T-helper 2 cell (primary cell): ENCODE measurements at regions not wholly inside any gene's neighbourhood (a gene's known extent, or its start where the extent isn't known, plus 50 kb on each side); places are given as distances from the start of the nearest gene placed in this dataset.

Source experiments
- DNase-seq, 5 experiments: peaks; one replicate each; pipeline versions ENCODE4 v3.0.0 to v3.0.0-alpha.2; 2012 to 2022

DNA sequence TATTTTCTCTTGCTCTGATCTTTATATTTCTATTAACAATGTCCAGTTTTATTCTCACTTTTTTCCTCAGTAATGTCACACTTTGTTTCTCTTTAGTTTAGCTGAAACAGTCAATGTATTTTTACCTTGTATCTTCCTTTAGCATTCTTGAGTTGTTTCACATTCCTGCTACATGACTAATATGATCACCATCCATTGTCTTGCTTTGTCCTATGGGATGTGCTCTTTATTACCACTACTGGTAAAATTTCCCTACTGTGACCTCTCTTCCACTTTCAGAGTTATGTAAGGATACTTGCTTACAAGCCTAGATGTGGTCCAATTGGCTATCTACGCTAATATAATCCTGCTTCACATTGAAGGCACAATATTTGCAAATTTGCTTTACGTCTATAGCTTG, 457.9 kb downstream of the PIK3C3 start:
- no peak for DNase-seq

DNA sequence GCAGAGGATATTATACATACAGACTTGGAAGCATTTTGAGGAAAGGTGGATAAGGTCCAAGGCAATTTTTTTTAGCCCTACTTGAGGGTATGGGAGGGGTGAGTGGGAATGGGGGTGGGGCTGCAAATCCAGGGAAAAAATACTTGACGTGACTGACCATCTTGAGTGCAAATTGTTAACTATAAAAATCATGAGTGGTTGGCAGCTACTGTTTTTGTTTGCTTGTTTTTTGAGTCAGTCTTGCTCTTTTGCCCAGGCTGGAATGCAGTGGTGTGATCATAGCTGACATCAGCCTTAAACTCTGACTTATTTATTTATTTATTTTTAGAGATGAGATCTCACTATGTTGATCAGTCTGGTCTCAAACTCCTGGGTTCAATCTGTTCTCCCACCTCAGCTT, 458.8 kb downstream of the PIK3C3 start:
- DNase-seq = no peak

DNA sequence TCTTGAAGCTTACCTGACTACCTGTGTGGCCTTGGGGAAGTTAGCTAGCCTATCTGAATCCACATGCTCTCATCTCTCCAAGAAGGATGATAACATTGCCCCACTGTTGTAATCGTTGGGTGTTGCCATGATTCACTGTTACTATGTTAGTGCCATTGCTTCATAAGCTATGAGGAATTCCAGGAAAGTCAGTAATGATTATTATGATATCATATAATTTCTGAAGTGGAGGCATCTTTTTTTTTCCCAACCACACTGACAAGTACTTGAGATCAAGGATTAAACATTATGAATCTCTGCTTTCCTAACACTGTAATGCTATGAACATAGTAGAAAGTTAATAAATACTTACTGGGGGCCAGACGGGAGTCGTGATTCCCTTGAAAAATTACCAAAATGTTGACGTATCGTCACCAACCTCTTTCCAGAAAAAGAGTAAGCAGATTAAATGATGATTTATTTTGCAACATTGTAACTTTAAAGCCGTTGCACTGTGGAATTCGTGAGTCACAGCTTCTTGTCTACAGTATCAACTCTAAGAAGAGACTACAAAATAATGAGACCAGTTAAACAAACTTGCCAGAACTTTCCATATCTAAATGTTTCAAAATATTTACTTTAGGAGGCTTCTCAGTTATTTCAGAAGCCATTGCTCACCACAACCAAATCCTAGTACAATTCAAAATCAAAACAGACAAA, 459.9 kb downstream of the PIK3C3 start:
- no peak for DNase-seq

DNA sequence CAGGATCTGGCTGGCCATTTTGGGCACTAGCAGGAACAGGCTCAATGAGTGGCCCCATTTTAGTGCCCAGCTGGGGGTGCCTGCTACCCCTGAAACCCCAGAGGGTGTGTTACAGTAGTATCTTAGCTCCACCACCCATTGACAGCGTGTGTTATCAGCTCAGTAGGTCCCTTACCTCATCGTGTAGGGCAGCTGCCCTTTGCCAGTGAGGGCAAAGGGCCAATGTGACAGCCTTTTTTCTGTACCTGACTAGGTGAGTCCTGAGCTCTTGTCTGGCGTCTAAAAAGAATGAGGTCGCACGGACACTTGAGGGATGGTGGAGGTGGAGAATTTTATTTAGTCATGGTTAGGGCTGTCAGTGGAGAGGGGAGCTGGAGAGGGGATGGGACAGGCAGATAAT, 462.2 kb downstream of the PIK3C3 start:
- no peak for DNase-seq

DNA sequence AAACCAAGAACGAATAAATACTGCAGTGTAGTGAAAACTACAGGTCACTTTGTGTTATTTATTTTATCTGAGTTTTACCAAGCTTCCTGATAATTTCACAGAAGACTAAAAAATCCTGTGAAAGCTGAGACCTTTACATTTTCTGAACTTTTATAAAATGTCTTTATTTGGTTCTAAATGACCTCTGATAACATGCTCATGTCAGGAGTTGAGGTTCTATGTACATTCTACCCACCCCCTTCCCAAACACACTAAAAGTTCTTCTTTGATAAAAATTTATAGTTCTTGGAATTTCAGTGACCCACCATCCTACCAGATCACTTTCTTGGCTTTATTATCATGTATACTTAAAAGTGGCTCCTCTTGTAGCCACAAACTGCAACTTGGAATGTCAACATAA, 463.1 kb downstream of the PIK3C3 start:
- DNase-seq = no peak

DNA sequence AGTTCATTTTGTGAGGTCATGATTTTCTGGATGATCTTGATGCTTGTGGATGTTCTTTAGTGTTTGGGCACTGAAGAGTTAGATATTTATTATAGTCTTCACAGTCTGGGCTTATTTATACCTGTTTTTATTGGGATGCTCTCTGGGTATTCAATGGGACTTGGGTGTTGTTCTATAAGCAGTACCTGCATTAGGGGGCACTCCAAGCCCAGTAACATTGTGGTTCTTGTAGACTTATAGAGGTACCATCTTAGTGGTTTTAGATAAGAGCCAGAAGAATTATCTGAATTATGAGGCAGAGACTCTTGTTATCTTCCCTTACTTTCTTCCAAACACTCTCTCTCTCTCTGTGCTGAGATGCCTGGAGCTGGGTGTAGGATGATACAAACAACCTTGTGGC, 470.0 kb downstream of the PIK3C3 start:
- no peak for DNase-seq

DNA sequence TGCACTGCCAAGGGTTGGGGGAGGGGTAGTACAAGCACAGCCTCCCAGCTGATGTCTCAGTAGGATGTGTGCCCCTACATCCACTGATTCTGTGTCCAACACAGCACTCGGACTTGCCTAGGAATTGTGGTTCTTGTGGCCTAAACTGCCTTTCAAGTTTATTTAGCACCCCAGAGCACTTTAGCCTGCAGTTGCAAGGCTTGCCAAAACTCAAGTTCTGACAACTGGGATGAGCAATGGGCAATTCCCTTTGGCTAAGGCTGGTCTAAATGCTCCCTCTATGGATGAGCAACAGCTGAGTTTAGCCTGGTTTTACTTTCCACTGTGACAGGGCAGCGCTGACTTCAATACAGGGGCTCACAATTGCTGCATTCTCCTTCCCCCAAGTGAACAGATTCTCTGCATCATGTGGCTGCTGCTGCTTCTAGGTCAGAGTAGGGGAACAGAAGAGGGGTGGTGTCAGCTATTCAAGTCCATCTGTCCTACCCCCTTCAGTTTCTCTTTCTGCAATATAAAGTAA, 471.5 kb downstream of the PIK3C3 start:
- no peak for DNase-seq

DNA sequence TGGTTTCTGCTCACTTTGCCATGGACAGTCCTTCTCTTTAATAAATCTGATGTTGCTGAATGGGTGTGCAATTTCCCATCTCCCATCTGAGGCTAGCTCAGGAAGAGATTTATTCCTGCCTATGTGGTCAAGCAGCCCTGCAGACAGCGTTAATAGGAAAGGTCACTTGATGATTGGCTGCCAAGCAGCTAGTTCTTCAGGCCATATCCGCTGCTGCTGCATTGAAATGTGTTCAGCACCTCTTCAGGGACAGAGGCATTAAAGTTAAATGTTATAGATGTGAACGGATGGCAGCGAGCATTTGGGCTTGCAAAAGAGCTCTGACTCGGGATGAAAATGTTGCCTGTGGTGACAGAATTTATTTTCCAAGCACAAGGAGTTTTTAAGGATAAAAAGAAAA, 474.2 kb downstream of the PIK3C3 start:
- no peak for DNase-seq

DNA sequence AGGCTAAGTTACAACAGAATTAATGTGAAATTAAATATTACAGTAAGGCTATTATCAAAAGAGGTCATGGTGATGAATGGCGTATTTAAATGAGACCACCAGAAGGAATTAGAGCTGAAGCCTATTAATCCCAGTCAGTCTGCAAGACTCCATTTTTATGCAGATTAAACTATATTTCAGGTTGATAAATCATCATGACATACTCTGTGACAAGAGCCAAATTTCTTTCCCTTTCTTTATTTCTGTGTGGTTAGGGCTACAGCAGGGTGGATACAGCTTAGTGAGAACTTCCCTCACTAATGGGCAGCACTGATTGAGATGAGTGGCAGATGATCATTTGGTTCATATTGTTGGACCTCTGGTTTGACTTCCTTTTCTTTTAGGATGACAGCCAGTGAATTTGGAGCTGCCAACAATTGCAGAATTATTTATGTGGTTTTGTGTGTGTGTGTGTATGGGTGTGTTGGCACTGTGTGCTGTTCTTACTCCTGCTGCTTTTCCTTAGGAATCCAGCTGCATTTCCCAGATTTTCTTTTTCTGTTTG, 481.3 kb downstream of the PIK3C3 start:
- no peak for DNase-seq

DNA sequence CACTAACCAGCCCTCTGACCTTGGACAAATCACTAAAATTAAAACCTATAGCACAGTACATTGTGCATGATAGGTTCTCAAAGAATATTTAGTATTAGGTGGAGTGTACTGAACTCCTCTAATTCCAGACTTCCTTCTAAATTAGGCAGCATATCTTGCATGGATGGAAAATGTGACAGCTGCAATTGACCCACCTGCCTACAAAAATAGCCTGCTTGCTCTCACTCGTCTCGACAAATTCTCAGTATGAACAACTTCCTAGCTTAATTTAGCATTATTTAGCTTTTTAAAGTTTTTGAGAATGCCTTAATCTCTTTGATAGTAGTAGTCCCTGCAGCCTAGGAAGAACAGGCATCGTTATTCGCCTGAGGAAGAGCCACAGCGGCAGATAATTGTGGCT, 482.0 kb downstream of the PIK3C3 start:
- DNase-seq = no peak

DNA sequence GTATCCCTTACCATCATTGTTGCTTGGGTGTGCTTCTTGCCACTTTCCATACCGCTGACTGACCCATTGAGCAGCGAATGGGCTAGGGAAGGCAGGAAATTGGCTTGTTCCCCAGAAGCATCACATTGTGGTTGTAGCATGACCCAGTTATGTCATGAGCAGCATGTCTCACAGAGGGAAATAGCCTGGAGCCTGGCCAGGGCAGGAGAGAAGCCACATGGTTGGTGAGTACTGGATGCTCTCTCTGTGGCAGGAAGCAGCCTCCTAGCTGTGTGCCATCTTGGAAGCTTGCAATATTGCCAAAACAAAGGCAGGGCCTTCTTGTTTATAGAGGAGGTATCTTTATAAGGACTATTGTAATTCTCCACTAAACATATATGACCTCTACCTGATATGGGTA, 482.6 kb downstream of the PIK3C3 start:
- no peak for DNase-seq

DNA sequence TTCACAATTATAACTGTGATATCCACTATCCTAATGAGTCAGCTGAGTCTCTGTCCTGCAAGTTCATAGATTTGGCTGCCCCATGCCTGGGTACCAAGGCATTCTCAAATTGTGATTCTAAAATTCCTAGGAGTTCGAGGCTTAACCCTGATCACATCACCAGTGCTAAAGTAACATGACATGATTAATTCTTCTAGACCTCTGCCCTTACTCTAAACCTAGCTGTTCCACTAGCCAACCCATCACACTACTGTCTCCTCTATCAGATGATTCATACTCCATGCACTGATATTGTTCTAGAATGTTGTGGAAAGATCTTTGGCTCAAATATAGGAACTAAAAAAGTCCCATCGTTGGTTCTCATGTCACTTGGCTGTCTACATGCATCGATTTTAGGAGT, 487.6 kb downstream of the PIK3C3 start:
- DNase-seq = no peak

DNA sequence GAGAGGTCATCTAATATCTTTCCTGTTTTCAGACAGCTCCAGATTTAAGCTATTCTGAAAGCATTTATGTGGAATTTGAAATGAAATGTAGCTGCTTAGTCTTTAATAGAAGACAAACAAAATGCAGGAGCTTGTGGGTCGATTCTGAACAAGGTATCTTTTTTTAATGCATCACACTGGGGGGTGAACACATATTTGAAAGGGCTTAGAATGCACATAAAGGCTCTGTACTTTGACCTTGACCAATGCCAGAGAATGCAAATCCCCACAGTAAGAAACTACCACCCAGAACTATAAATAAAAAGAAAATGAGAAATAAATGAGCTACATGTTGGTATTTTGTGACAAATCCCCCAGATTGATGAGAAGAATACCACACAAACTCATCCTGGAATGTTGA, 489.3 kb downstream of the PIK3C3 start:
- DNase-seq = no peak

DNA sequence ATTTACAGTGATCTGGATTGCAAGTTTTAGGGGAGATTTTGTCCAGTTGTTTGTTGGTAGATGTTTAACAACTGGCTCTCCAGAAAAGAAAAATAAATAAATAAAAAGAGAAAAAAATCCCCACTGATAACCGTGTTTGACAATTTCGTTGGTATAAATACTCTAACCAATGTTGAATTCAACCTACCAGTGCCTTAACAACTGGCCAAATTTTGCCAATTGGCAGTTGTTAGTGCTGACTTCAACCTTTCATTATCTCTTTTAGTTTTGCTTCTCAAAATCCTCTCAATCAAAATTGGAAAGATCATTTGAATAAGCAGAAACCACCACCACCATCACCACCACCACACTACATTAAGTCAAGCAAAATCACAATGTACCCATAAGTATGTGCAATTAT, 490.3 kb downstream of the PIK3C3 start:
- DNase-seq = no peak

DNA sequence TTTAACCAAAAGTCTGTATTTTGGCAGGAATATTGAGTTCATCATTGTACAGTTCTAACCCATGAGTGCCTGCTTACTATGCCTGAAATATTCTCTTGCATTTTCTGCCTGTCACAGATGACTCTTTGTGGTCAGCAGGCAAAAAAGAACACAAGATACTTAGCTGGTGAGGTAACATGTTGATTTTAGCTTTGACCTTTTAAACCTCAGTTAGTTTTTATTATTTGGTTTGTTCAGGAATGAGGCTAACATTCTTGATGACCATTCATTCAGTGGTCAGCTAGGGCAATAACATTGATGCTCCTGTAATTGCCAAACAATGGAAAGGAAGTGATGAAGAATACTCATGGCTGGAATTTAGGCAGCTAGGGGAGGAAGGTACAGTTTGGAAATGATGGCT, 491.2 kb downstream of the PIK3C3 start:
- DNase-seq = no peak

DNA sequence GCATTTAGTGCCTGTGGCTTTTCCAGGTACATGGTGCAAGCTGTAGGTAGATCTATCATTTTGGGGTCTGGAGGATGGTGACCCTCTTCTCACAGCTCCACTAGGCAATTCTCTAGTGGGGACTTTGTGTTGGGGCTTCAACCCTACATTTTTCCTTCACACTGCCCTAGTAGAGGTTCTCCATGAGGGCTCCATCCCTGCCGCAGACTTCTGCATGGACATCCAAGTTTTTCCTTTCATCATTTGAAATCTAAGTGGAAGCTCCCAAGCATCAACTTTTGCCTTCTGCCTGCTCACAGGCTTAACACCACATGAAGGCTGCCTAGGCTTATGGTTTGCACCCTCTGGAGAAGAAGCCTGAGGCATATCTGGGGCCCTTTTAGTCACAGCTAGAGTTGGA, 492.7 kb downstream of the PIK3C3 start:
- no peak for DNase-seq

DNA sequence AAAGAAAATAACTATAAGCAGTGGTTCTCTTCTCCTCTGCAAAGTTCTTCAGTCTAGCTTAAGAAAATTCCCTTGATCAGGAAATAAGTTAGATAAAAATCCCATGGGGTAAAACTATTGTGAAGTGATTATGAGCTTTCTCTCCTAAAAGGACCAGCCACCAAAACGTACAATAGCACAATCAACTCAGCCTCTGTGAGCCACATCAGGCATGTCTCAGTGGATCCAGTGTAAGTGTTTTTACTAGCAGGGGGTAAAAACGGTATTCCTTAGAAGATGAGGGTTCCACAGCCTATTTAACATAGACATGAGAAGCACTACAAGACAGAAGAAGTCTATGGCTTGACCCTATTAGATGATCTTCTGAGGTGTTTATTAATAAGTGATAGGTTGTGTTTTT, 503.2 kb downstream of the PIK3C3 start:
- no peak for DNase-seq

DNA sequence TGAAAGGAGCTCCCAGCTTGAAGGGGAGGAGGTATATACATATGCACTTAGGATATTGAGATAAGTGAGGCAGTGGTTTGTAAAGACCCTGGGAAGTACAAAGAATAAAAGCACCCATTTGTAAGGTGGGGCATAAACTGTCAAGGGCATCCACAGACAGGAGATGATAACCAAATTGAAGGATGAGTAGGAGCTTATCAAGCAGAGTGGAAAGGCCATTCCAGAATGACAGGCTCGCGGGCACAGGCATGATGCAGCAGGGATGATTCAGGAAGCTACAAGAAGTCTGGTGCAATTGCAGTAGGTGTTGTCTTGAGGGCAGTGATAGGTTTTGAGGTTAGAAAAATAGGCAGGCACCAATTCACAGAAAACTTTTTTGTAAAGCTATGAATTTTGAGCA, 504.8 kb downstream of the PIK3C3 start:
- DNase-seq = no peak

DNA sequence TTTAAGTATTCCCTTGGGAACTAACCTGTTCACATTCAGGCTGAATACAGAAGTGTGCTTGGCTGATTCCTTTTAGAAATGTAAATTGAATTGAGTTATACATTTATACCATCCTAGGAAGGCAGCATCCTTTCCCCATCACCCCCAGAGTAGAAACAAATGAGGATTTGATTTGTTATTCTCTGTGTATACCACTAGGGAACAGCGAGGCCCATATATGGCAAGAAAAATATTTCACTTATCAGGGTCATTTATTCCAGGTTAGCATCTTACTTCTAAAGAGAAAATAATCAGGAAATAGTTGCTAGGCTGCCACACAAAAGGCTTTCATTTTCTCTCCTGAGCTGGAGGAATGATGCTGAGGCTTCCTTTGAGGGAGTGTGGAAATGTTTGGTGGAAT, 516.9 kb downstream of the PIK3C3 start:
- no peak for DNase-seq

DNA sequence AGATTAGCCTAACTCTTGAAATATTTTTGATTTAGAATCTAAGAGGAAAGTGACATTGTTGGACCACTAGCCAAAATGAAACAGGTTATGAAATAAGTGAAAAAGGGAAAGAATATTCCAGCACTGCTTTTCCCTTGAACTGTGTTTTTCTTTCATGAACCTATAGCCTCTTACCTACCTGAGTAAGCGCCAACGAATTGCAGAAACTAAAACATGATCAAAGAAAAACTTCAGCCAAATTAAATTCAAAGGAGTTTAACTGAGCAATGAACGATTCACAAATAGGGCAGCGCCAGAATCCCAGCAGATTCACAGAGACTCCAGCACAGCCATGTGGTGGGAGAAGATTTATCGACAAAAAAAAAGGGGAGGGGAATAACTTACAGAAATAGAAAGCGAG, 518.6 kb downstream of the PIK3C3 start:
- no peak for DNase-seq

DNA sequence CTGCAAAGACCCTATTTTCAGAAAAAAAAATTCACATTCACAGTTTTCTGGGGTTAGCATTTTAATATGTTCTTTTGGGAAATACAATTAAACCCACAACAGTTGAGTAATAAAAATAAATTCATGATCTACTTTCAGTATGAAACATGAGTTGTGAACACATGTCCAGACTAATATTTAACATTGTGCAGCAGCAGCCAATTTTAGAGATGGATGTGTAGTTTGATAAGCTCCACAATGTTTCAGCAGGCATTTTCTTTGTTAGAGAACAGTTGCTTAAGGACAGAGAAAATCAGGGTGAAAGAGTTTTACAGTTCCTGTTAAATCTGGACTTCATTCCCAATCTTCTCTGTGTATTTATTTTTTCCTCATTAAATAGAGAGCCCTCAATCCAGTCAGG, 519.5 kb downstream of the PIK3C3 start:
- no peak for DNase-seq

DNA sequence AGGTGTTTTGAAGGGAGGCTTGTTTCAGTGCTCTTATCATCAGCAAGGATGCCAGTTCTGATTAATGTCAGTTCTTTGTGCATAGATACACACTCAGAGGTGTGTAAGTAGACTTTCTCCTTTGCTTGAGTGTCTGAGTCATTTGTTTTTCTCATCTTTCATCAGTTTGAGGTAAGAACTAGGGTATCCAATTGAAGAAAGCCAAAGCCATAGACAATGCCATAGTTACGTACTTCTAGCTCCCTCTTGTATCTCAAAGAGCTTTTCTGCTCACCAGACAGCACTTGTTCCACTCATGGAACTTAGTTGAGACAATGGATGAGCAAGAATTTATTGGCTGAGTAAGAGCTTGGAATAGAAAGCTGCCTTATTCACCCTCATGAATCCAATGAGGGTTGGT, 520.1 kb downstream of the PIK3C3 start:
- no peak for DNase-seq

DNA sequence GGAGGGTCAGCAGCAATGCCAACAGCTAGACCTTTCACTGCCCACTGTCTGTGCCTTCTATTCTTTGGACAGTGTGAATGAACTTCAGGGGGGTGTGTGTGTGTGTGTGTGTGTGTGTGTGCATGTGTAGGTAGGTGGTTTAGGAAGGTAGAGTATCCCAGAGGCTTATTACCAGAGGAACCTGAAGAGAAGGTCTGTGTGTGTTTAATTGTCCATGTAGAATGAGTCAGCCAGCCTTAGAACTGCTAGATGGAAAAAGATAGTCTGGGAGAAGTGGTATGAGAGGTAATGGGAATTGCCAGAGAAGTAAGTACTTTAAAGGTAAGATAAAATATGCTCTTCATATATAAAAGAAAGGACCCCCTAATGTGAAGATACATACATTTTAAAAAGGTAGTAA, 522.2 kb downstream of the PIK3C3 start:
- DNase-seq = no peak

DNA sequence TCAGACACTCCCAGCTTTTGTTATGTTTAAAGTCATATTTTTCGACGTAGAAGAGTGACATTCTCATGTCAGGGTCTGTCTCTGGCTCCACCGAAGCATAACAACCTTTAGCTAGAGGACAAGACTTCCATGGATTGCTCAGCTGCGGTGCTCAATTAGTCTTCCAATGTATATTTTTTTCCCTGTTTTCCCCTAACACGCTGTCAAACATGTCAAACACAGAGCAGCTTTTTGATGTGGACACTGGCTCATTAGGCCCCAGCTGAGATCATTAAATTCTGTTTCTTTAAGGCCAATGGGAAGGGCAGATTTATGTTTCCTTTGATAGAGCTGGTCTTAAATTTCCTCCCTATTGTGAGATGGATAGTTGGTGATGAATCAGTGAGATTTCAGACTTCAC, 525.4 kb downstream of the PIK3C3 start:
- DNase-seq = no peak

DNA sequence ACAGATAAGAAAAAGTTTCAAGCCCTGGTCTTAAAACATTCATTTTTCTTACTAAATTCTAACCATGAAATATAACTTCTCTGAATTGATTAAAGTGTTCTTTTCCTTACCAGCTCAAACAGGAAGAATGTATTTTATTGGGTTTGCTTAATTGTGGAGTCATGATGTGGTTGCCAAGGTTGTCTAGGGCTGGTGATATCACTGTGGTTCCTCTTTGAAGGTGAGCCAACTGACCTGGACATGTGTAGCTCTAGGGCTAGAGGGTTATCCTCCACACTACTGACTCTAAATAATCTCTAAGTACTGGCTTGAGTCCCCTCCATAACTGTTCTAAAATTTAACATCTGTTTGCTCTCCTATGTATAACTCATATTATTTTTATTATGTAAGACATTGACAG, 529.6 kb downstream of the PIK3C3 start:
- DNase-seq = no peak
